Testis (tissue), 2 donors: ENCODE measurements at regions not wholly inside any gene's neighbourhood (a gene's known extent, or its start where the extent isn't known, plus 50 kb on each side); places are given as distances from the start of the nearest gene placed in this dataset.

ENCODE experiments used
- DNase-seq: peaks from one replicate; pipeline ENCODE4 v3.0.0-alpha.2; 2019
- H3K27ac ChIP-seq, 2 donors: fragments of 200-600 bp; sonication (generic); one replicate each; pipeline ENCODE4 v1.5.1; 2019
- H3K27me3 ChIP-seq: fragments of 200-600 bp; sonication (generic); one replicate; pipeline ENCODE4 v1.5.1; 2019
- H3K36me3 ChIP-seq: fragments of 200-600 bp; sonication (generic); one replicate; pipeline ENCODE4 v1.5.1; 2017; ENCODE audit warnings: low read depth; ENCODE audit errors: missing control alignments
- H3K4me1 ChIP-seq: fragments of 200-600 bp; sonication (generic); one replicate; pipeline ENCODE4 v1.5.1; 2019
- H3K4me3 ChIP-seq, 2 donors: fragments of 200-600 bp; sonication (generic); one replicate each; pipeline ENCODE4 v1.5.1; 2017 to 2019
- H3K9me3 ChIP-seq: fragments of 200-600 bp; sonication (generic); one replicate; pipeline ENCODE4 v1.5.1; 2017
- CTCF ChIP-seq, 3 experiments: fragments of 450-650 bp in 2 of 3; fragments of 200-600 bp in 1 of 3; sonication (generic) in 1 of 3; IDR thresholded peaks; one replicate each; pipeline ENCODE4 v1.5.1; 2016 to 2019; ENCODE audit warnings: antibody characterized with exemption in 3 of 3, mild to moderate bottlenecking in 2 of 3, moderate library complexity in 1 of 3
- POLR2A ChIP-seq: fragments of 450-650 bp; IDR thresholded peaks from one replicate; pipeline ENCODE4 v1.6.1; 2017; ENCODE audit warnings: antibody characterized with exemption, mild to moderate bottlenecking, moderate library complexity
- WGBS, 2 donors: methylation state at CpG; one replicate each; pipeline ENCODE4 v1.1.5; 2018; 5-methylcytosine and 5-hydroxymethylcytosine counted together
- intact Hi-C: fragments of 100-400 bp; cut with DNase I; formaldehyde crosslinking; loops from one replicate; pipeline ENCODE4 v1.15.1; 2023; ENCODE audit warnings: low total_unique reads

GRCh38 chr20:48262955-48263354, 477.7 kb upstream of the SULF2 start:
- H3K4me3 ChIP-seq: no peak overlapping the region
- intact Hi-C loops: no loop called here
- H3K27ac ChIP-seq: no peak overlapping the region
- no peak for DNase-seq
- H3K27me3 ChIP-seq: no peaks in the 10 kb centered on the region
- no peaks in the 10 kb centered on the region for H3K36me3 ChIP-seq
- no peaks in the 10 kb centered on the region for H3K9me3 ChIP-seq
- no peak for TF ChIP-seq POLR2A
- no peak for TF ChIP-seq CTCF (IDR thresholded peaks at IDR 0.05)
- no peaks in the 10 kb centered on the region for H3K4me1 ChIP-seq

DNA sequence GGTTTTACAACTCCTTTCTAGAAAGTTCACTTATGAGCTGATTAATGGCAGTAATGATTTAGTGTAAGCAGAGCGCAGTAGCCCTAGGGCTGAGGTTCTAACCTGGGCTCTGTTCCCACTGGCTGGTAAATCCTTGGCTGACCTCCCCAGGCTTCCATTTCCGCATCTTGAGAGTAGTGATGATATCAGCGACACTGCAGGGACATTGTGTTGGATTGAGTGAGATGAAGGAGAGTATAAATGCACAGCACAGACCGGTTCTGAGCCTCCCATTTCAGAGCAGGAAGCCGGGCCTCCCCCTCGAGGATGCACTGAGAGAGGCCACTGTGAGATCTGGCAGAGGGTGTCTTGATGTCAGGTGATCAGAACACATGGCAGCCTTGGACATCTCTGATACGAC, 477.2 kb upstream of the SULF2 start:
- intact Hi-C loops: no loop called here
- H3K27me3 ChIP-seq: no peaks in the 10 kb centered on the region
- no peaks in the 10 kb centered on the region for H3K4me1 ChIP-seq
- H3K4me3 ChIP-seq: no peak overlapping the region
- no peak for DNase-seq
- 78 to 81% methylated on average over 7 of the region's 7 CpGs for WGBS, 2 donors
- H3K27ac ChIP-seq: no peak overlapping the region
- no peaks in the 10 kb centered on the region for H3K36me3 ChIP-seq
- TF ChIP-seq POLR2A: no peak
- no peak for TF ChIP-seq CTCF (IDR thresholded peaks at IDR 0.05)
- no peaks in the 10 kb centered on the region for H3K9me3 ChIP-seq

GRCh38 chr20:48261398-48261910, 476.2 kb upstream of the SULF2 start:
- no peak for DNase-seq
- intact Hi-C loops: no loop called here
- TF ChIP-seq CTCF (IDR thresholded peaks at IDR 0.05) (no peak), POLR2A (no peak)
- Histone ChIP-seq H3K4me1 (no peaks in the 10 kb centered on the region), H3K27ac (no peak overlapping the region), H3K36me3 (no peaks in the 10 kb centered on the region), H3K4me3 (no peak overlapping the region), H3K9me3 (no peaks in the 10 kb centered on the region), H3K27me3 (no peaks in the 10 kb centered on the region)
- 85 to 92% methylated on average over 6 of the region's 6 CpGs for WGBS, 2 donors

DNA sequence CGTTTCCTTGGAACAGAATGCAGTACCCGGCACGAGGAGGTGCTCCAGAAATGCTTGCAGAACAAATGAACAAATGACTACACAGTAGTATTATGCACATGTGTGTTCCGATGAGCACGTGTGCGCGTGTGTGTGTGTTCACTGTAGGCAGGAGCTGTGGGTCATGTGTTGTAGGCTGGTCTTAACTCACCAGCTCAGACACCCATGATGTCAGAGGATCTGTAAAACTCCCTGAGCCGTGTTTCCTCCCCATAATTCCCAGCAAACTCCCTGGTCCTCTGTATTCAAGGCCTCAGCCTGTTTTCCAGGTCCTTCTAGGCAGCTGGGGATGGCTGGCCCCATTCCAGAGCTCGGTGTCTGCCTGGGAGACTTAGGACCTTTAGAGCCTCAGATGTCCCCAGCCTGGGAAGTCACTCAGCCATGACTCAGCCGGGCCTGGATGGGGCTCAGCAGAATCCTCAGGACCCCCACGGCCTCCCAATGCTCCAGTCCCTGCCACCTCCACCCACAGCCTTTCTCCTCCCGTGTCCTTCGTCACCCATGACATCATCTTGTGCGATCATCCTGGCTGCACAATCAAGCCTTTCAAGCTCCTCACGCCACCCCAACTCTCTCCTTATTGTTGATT, 475.0 kb upstream of the SULF2 start:
- Histone ChIP-seq H3K27me3 (no peaks in the 10 kb centered on the region), H3K27ac (no peak overlapping the region), H3K4me3 (no peak overlapping the region), H3K4me1 (no peaks in the 10 kb centered on the region), H3K36me3 (no peaks in the 10 kb centered on the region), H3K9me3 (no peaks in the 10 kb centered on the region)
- DNase-seq: no peak
- WGBS, 2 donors: 75 to 77% methylated on average over 15 of the region's 15 CpGs
- TF ChIP-seq POLR2A (no peak), CTCF (IDR thresholded peaks at IDR 0.05) (no peak)
- intact Hi-C loops: no loop called here

GRCh38 chr20:48259456-48259855, 474.2 kb upstream of the SULF2 start:
- H3K4me3 ChIP-seq: no peak overlapping the region
- H3K27me3 ChIP-seq: no peaks in the 10 kb centered on the region
- H3K4me1 ChIP-seq: no peaks in the 10 kb centered on the region
- no peak overlapping the region for H3K27ac ChIP-seq
- intact Hi-C loops: no loop called here
- H3K9me3 ChIP-seq: no peaks in the 10 kb centered on the region
- DNase-seq: no peak
- no peaks in the 10 kb centered on the region for H3K36me3 ChIP-seq
- no peak for TF ChIP-seq CTCF (IDR thresholded peaks at IDR 0.05)
- no peak for TF ChIP-seq POLR2A
- 87 to 90% methylated on average over 6 of the region's 6 CpGs for WGBS, 2 donors
